HepG2 (cell line): ENCODE measurements at regions not wholly inside any gene's neighbourhood (a gene's known extent, or its start where the extent isn't known, plus 50 kb on each side); places are given as distances from the start of the nearest gene placed in this dataset.

Source experiments
- BCL3 ChIP-seq: sonication (generic); formaldehyde crosslinking; IDR thresholded peaks from 2 replicates; pipeline ENCODE4 v1.5.1; 2020; ENCODE audit warnings: mild to moderate bottlenecking, missing genetic modification reagents, moderate library complexity
- CHD2 ChIP-seq: IDR thresholded peaks from 2 replicates; pipeline ENCODE4 v1.6.1; 2011; ENCODE audit warnings: low read depth, low read length, improper control_type of control experiment
- JUNB ChIP-seq: sonication (generic); formaldehyde crosslinking; IDR thresholded peaks from 2 replicates; pipeline ENCODE4 v1.8.0; 2022; ENCODE audit warnings: missing genetic modification reagents, mild to moderate bottlenecking, borderline replicate concordance
- JUND ChIP-seq: sonication (generic); formaldehyde crosslinking; IDR thresholded peaks from 2 replicates; pipeline ENCODE4 v1.8.0; 2022; ENCODE audit warnings: mild to moderate bottlenecking, missing genetic modification reagents
- LBX2 ChIP-seq: sonication (generic); formaldehyde crosslinking; IDR thresholded peaks from 2 replicates; pipeline ENCODE4 v1.5.0; 2020; ENCODE audit warnings: missing genetic modification reagents, mild to moderate bottlenecking, borderline replicate concordance
- MAZ ChIP-seq, 2 experiments: sonication (generic) in 1 of 2; formaldehyde crosslinking in 1 of 2; IDR thresholded peaks; 2 replicates each; pipeline versions ENCODE4 v1.5.0 to v1.6.1; 2012 to 2020; ENCODE audit warnings: low read depth in 2 of 2, mild to moderate bottlenecking in 2 of 2, borderline replicate concordance in 1 of 2, improper control_type of control experiment in 1 of 2, low read length in 1 of 2, missing genetic modification reagents in 1 of 2, moderate library complexity in 1 of 2
- MIXL1 ChIP-seq: IDR thresholded peaks from 2 replicates; pipeline ENCODE4 v1.6.1; 2016
- NR2C2 ChIP-seq: sonication (generic); formaldehyde crosslinking; IDR thresholded peaks from 2 replicates; pipeline ENCODE4 v1.4.0; 2020; ENCODE audit warnings: missing genetic modification reagents, mild to moderate bottlenecking, moderate library complexity, borderline replicate concordance
- POLR2A ChIP-seq, 2 experiments: IDR thresholded peaks; 2 replicates each; pipeline ENCODE4 v1.6.1; 2011; ENCODE audit warnings: low read depth in 2 of 2, low read length in 2 of 2, mild to moderate bottlenecking in 1 of 2, moderate library complexity in 1 of 2; ENCODE audit not compliant: insufficient read depth in 1 of 2
- REST ChIP-seq, 2 experiments: IDR thresholded peaks; 2 replicates each; pipeline ENCODE4 v1.6.1; 2011 to 2012; ENCODE audit warnings: low read length in 2 of 2, borderline replicate concordance in 1 of 2, low read depth in 1 of 2, mild to moderate bottlenecking in 1 of 2, moderate library complexity in 1 of 2
- ZFX ChIP-seq: sonication (generic); formaldehyde crosslinking; IDR thresholded peaks from 2 replicates; pipeline ENCODE4 v1.4.0; 2020; ENCODE audit warnings: mild to moderate bottlenecking, low read depth, missing genetic modification reagents, moderate library complexity
- ZNF704 ChIP-seq: sonication (generic); formaldehyde crosslinking; IDR thresholded peaks from 2 replicates; pipeline ENCODE4 v1.8.1; 2023; ENCODE audit warnings: mild to moderate bottlenecking, inconsistent platforms, moderate library complexity, missing genetic modification reagents, borderline replicate concordance

GRCh38 chr3:150075417-150075865 is 104.7 kb upstream of the PFN2 start:
- TF ChIP-seq MIXL1 (CRISPR knock-in tag) (no peak), POLR2A (IDR thresholded peaks at IDR 0.05; ENCODE audit: insufficient read depth in 1 of 2, low read depth in 2 of 2, low read length in 2 of 2) (no peak), JUND (no peak), NR2C2 (CRISPR knock-in tag) (no peak), ZNF704 (CRISPR knock-in tag) (no peak), LBX2 (CRISPR knock-in tag) (no peak), MAZ (IDR thresholded peaks at IDR 0.05; ENCODE audit: borderline replicate concordance, low read depth, low read length) (no peak), MAZ (CRISPR knock-in tag; IDR thresholded peaks at IDR 0.05; ENCODE audit: low read depth) (no peak), BCL3 (CRISPR knock-in tag) (no peak), CHD2 (no peak), JUNB (no peak), ZFX (CRISPR knock-in tag) (no peak), REST (IDR thresholded peaks at IDR 0.05; ENCODE audit: borderline replicate concordance in 1 of 2, low read depth in 1 of 2, low read length in 2 of 2) (no peak)
